Mucosa of gallbladder (tissue), 1 donor: ENCODE measurements at regions not wholly inside any gene's neighbourhood (a gene's known extent, or its start where the extent isn't known, plus 50 kb on each side); places are given as distances from the start of the nearest gene placed in this dataset.
"Not testable (repeated sequence)": the region's sequence is repeated elsewhere in the genome, so short reads cannot be mapped to it uniquely, and the experiment has no call there.

Source experiments
- DNase-seq: peaks from one replicate; pipeline ENCODE4 v3.0.0-alpha.2; 2020; ENCODE audit warnings: low spot score
- donor health status: DM: no; HTN: no; CAD: no.

GRCh38 chrX:113514906-113515305 lies 674.3 kb upstream of the AMOT start:
- DNase-seq, result no peak

- no peak for DNase-seq
Measured at GRCh38 chrX:113512700-113513395, 672.2 kb upstream of the AMOT start.

- no peak for DNase-seq
Measured at GRCh38 chrX:113510586-113510985, 670.0 kb upstream of the AMOT start.

- no peak for DNase-seq
Measured at GRCh38 chrX:113492895-113493294, 652.3 kb upstream of the AMOT start.

DNA sequence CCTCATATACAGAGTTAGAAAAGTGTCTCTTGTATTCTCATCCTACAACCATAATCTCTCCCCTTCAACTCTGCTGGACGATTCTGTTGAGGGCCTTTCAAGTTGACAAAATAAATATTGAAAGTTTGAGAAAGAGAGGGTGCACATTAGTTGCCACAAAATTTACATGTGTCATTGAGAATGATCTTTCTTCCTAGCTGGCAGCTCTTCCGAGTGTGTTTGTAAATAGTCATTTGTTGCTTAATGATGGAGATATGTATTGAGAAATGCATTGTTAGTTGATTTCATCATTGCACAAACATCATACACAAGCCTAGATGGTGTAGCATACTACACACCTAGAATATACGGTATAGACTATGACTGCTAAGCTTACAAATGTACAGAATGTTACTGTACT lies 632.8 kb upstream of the AMOT start:
- no peak for DNase-seq

DNA sequence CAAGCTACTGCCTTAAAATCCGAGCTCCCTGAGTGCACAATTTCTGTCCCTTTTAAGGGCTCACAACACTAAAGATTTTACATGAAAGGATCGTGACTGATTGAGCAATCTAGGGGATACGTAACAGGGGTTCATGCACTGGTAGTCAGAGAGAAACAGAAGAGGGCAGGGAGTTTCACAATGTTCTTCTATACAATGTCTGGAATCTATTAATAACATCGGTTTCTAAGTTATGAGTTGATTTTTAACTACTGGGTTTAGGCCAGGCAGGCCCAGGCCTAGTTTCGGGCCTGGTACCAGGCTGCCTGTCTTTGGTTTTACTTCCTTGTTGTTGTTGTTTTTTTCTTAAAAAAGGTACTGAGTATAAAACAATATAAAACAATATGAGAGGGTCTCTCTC lies 632.4 kb upstream of the AMOT start:
- not testable (repeated sequence) for DNase-seq

GRCh38 chrX:113470166-113470565 lies 629.5 kb upstream of the AMOT start:
- DNase-seq, result no peak

DNA sequence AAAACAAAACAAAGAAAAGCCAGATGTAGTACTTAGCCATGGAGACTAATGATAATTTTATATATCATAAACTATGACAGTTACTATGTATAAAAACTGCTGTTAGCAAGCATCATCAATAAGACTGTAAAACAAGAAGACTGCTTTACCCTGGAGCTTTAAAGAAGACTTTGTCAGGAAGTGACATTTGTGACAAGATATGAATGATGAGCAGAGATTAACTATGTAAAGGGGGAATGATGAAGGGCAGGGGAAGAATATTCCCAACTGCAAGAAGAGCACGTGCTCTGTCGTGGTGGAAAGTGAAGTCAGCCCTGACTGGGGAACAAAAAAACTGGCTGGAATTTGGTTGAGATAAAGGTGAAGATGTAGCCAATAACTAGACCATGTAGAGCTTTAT lies 617.1 kb upstream of the AMOT start:
- DNase-seq, result no peak

DNA sequence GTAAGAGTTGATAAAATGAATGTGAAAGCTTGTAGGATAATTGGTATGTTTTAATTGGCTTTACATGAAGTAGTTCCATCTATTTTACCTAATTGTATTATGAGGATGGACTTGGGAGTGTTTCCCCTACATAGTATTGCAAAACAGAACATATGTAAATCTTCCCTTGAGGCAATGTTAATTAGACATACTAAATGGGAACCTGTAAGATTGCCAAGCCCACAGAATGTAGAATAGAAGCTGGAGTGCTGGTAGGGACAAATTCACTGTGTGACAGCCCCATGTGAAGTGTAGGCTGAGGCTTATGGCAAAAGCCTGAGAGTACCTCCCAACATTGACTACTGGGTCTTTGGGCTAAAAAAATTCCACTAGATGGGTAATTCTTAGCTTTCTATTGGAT lies 615.0 kb upstream of the AMOT start:
- no peak for DNase-seq

- DNase-seq, result no peak
Measured at GRCh38 chrX:113429011-113429410, 588.4 kb upstream of the AMOT start.

GRCh38 chrX:113422323-113422722 lies 581.7 kb upstream of the AMOT start:
- no peak for DNase-seq

DNA sequence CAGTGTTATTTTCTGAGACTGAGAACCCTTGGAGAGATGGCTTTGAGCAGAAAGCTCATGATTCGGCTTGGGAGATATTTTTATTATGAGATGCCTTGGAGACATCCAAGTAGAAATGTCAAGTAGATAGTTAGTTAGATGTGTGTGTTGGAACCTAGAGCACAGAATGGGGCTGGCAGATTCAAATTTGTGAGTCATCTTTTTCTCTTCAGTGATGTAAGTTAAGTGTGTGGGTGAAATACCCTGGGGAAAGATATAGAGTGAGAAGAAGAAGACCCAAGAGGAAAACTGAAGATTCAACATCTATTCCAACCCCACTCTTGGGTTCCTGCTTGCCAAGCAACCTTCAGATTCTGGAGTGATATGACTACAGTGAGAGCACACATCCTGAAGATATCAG lies 580.8 kb upstream of the AMOT start:
- no peak for DNase-seq

DNA sequence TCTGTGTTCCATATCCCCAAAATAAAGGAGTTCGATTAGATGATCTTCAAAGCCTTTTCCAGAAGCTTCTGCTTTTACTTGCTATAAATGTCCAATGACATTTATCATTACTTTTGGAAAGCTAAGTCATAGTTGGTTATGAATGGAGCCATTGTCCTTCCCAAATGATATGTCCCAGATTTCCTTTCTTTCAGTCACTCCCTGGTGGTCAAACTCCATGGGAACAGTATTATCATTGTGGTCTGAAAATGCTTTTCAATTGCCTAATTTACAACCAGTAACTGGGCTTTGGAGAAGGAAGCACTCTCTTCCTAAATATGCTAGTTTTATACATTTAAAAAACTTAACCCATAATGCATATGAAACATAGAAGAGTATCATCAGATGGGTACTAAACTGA lies 571.5 kb upstream of the AMOT start:
- no peak for DNase-seq

DNA sequence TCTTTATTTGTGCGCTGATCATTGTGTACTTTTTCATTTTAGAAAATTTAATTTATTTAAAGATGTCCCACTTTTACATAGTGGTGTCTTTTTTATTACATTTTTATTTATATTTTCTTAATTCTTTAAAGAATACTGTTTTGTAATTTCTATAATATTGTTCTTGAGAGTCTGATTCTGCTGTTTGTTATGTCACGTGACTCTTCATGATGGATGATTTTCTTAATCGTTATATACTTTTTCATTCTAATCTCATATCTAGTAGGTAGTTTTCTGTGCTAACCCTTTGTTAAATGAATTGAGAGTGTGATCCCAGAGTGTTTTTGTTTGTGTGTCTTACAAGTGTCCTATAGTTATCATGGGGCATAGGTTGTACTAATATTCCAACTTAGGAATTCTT lies 568.2 kb upstream of the AMOT start:
- no peak for DNase-seq

- no peak for DNase-seq
Measured at GRCh38 chrX:113400193-113400704, 559.6 kb upstream of the AMOT start.

GRCh38 chrX:113399506-113400192 lies 559.0 kb upstream of the AMOT start:
- DNase-seq, result no peak

GRCh38 chrX:113392355-113392754 lies 551.7 kb upstream of the AMOT start:
- no peak for DNase-seq

- DNase-seq, result no peak
Measured at GRCh38 chrX:113391875-113392274, 551.2 kb upstream of the AMOT start.

DNA sequence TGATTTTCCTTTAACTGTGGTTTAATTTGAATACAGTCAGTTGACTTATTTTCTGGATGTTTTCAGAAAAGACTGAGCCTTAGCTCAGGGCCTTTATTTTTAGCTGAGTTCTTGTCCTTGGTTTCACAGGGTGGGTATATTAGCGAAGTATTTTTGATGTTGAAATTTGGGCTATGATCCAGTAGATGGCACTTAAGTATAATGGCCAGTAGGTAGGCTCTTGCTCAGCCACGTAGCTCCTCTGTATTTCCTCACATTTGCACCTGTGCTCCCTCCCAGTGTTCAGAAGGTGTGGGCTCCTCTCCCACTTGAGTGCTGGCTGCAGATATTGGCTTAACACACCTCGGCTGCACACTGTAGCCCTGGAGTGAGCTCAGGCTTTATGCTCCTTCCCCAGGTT lies 549.9 kb upstream of the AMOT start:
- DNase-seq, result no peak

GRCh38 chrX:113389846-113390245 lies 549.2 kb upstream of the AMOT start:
- no peak for DNase-seq

- DNase-seq, result no peak
Measured at GRCh38 chrX:113384628-113385027, 544.0 kb upstream of the AMOT start.

DNA sequence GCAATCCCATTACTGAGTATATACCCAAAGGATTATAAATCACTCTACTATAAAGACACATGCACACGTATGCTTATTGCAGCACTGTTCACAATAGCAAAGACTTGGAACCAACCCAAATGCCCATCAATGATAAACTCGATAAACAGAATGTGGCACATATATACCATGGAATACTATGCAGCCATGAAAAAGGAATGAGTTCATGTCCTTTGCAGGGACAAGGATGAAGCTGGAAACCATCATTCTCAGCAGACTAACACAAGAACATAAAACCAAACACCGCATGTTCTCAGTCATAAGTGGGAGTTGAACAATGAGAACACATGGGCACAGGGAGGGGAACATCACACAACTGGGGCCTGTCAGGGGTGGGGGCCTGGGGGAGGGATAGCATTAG lies 532.8 kb upstream of the AMOT start:
- DNase-seq, result not testable (repeated sequence)

DNA sequence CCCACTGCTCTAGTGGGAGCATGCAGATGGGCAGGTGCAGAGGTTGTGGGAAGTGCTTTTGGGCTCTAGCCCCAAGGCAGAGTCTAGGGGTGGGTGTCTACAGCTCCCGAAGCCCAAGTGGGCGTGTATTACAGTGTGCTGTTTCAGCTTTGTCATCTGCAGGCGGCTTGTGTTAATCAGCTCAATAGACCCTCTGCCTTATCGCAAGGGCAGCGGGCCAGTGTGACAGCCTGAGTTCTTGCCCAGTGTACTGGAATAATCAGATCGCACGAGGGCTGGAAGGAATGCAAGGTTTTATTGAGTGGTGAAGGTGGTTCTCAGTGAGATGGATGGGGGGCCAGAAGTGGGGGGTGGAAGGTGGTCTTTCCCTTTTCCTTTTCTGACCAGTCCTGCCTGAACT lies 529.4 kb upstream of the AMOT start:
- DNase-seq, result no peak

GRCh38 chrX:113369056-113369455 lies 528.4 kb upstream of the AMOT start:
- no peak for DNase-seq
